Activated T-cell treated with anti-CD3 and anti-CD28 coated beads, Interleukin-2, amount 50 U/mL, for 72 hours (primary cell): ENCODE measurements at regions not wholly inside any gene's neighbourhood (a gene's known extent, or its start where the extent isn't known, plus 50 kb on each side); places are given as distances from the start of the nearest gene placed in this dataset.
"Not testable (repeated sequence)": the region's sequence is repeated elsewhere in the genome, so short reads cannot be mapped to it uniquely, and the experiment has no call there.

ENCODE experiments used
- ATAC-seq, 2 donors: fragments of 150-1000 bp; cut with Tn5 transposase; replicated peaks in 1 of 2; 2 replicates each; pipeline ENCODE4 v1.10.0; 2021; ENCODE audit warnings: moderate library complexity in 2 of 2, mild to moderate bottlenecking in 1 of 2
- DNase-seq, 2 donors: peaks; one replicate each; pipeline ENCODE4 v3.0.0; 2021 to 2022; ENCODE audit warnings: mixed read lengths in 1 of 2
- H3K27ac Mint-ChIP-seq: one replicate; pipeline ENCODE4 v1.8.0; 2022; ENCODE audit warnings: mild to moderate bottlenecking, moderate library complexity, mixed read lengths
- H3K27me3 Mint-ChIP-seq: one replicate; pipeline ENCODE4 v1.8.0; 2022; ENCODE audit warnings: low read depth, mixed read lengths
- H3K36me3 Mint-ChIP-seq, 2 donors: one replicate each; pipeline ENCODE4 v1.8.0; 2022; ENCODE audit warnings: mixed read lengths in 2 of 2, mild to moderate bottlenecking in 1 of 2; ENCODE audit not compliant: insufficient read depth in 2 of 2
- H3K4me1 Mint-ChIP-seq: one replicate; pipeline ENCODE4 v1.8.0; 2022; ENCODE audit warnings: low read depth, mixed read lengths
- H3K4me3 Mint-ChIP-seq, 2 donors: one replicate each; pipeline ENCODE4 v1.8.0; 2022; ENCODE audit warnings: mild to moderate bottlenecking in 2 of 2, mixed read lengths in 2 of 2, moderate library complexity in 2 of 2
- H3K9me3 Mint-ChIP-seq, 2 donors: one replicate each; pipeline ENCODE4 v1.8.0; 2022; ENCODE audit warnings: mixed read lengths in 2 of 2

- H3K4me3 Mint-ChIP-seq: peak overlapping the region; percentile 25 to 36
- H3K9me3 Mint-ChIP-seq: peaks cover 0 to 4% of the 10 kb centered on the region in 2 donors
- peaks cover 55% of the 10 kb centered on the region for H3K4me1 Mint-ChIP-seq
- DNase-seq (no peak), ATAC-seq (no peak)
- peak overlapping the region; percentile 87 for H3K27ac Mint-ChIP-seq
- H3K36me3 Mint-ChIP-seq: peaks cover 11 to 28% of the 10 kb centered on the region in 2 donors
- no peaks in the 10 kb centered on the region for H3K27me3 Mint-ChIP-seq
These were observed 178.7 kb upstream of the TAB2 start for GRCh38 chr6:149138699-149139294.

GRCh38 chr6:149139782-149140136 lies 177.8 kb upstream of the TAB2 start:
- DNase-seq (no peak), ATAC-seq (peak in 1 of 2 donors; percentile 4)
- Mint-ChIP-seq H3K27me3 (no peaks in the 10 kb centered on the region), H3K4me1 (peaks cover 56% of the 10 kb centered on the region), H3K4me3 (peak overlapping the region; percentile 78 to 97), H3K9me3 (peaks cover 0 to 4% of the 10 kb centered on the region in 2 donors), H3K36me3 (peaks cover 11 to 30% of the 10 kb centered on the region in 2 donors), H3K27ac (peak overlapping the region; percentile 100)

- Mint-ChIP-seq H3K4me3 (peak overlapping the region; percentile 78 to 97), H3K27ac (peak overlapping the region; percentile 100), H3K36me3 (peaks cover 11 to 30% of the 10 kb centered on the region in 2 donors), H3K4me1 (peaks cover 56% of the 10 kb centered on the region), H3K9me3 (peaks cover 0 to 4% of the 10 kb centered on the region in 2 donors), H3K27me3 (no peaks in the 10 kb centered on the region)
- DNase-seq (peak; percentile 82), ATAC-seq (peak; percentile 86 to 91)
These were observed 177.2 kb upstream of the TAB2 start for GRCh38 chr6:149140137-149140909.

GRCh38 chr6:149140910-149141290 lies 176.6 kb upstream of the TAB2 start:
- Mint-ChIP-seq H3K4me1 (peaks cover 57% of the 10 kb centered on the region), H3K36me3 (peaks cover 14 to 33% of the 10 kb centered on the region in 2 donors), H3K9me3 (peaks cover 2 to 4% of the 10 kb centered on the region in 2 donors), H3K27me3 (no peaks in the 10 kb centered on the region), H3K27ac (peak overlapping the region; percentile 100), H3K4me3 (peak overlapping the region; percentile 78 to 97)
- DNase-seq (no peak), ATAC-seq (peak; percentile 67 to 76)

GRCh38 chr6:149142924-149143429 lies 174.5 kb upstream of the TAB2 start:
- Mint-ChIP-seq H3K36me3 (peaks cover 19 to 42% of the 10 kb centered on the region in 2 donors), H3K9me3 (peaks cover 2 to 4% of the 10 kb centered on the region in 2 donors), H3K27me3 (no peaks in the 10 kb centered on the region), H3K4me1 (peaks cover 73% of the 10 kb centered on the region), H3K4me3 (no peak overlapping the region), H3K27ac (no peak overlapping the region)
- DNase-seq (no peak), ATAC-seq (no peak)

- DNase-seq, H3K27me3 Mint-ChIP-seq, ATAC-seq, H3K9me3 Mint-ChIP-seq: not testable (repeated sequence)
- H3K27ac Mint-ChIP-seq: peak overlapping the region; percentile 82
- peak overlapping the region in 1 of 2 donors; percentile 58 for H3K4me3 Mint-ChIP-seq
- peaks cover 74% of the 10 kb centered on the region for H3K4me1 Mint-ChIP-seq
- peaks cover 24 to 46% of the 10 kb centered on the region in 2 donors for H3K36me3 Mint-ChIP-seq
These were observed 171.7 kb upstream of the TAB2 start for GRCh38 chr6:149145800-149146199.

GRCh38 chr6:149147195-149147594 lies 170.3 kb upstream of the TAB2 start:
- H3K4me1 Mint-ChIP-seq: peaks cover 73% of the 10 kb centered on the region
- H3K27ac Mint-ChIP-seq: peak overlapping the region; percentile 39
- ATAC-seq (no peak), DNase-seq (no peak)
- peak overlapping the region; percentile 38 to 58 for H3K4me3 Mint-ChIP-seq
- H3K9me3 Mint-ChIP-seq: peaks cover 9% of the 10 kb centered on the region in 2 donors
- H3K27me3 Mint-ChIP-seq: no peaks in the 10 kb centered on the region
- H3K36me3 Mint-ChIP-seq: peaks cover 29 to 39% of the 10 kb centered on the region in 2 donors

GRCh38 chr6:149147938-149148718 lies 169.4 kb upstream of the TAB2 start:
- H3K36me3 Mint-ChIP-seq: peaks cover 28 to 32% of the 10 kb centered on the region in 2 donors
- H3K4me1 Mint-ChIP-seq: peaks cover 79% of the 10 kb centered on the region
- ATAC-seq (peak; percentile 75 to 82), DNase-seq (peak in 1 of 2 donors; percentile 34)
- H3K4me3 Mint-ChIP-seq: peak overlapping the region; percentile 6 to 73
- peak overlapping the region; percentile 88 for H3K27ac Mint-ChIP-seq
- no peaks in the 10 kb centered on the region for H3K27me3 Mint-ChIP-seq
- H3K9me3 Mint-ChIP-seq: peaks cover 8 to 9% of the 10 kb centered on the region in 2 donors

- Mint-ChIP-seq H3K27ac (peak overlapping the region; percentile 25), H3K4me1 (peaks cover 87% of the 10 kb centered on the region), H3K4me3 (peak overlapping the region; percentile 39 to 73), H3K27me3 (no peaks in the 10 kb centered on the region), H3K36me3 (peaks cover 28 to 33% of the 10 kb centered on the region in 2 donors), H3K9me3 (peaks cover 7 to 13% of the 10 kb centered on the region in 2 donors)
- DNase-seq: no peak
- ATAC-seq: no peak
These were observed 167.9 kb upstream of the TAB2 start for GRCh38 chr6:149149653-149150052.

- Mint-ChIP-seq H3K27me3 (no peaks in the 10 kb centered on the region), H3K36me3 (peaks cover 30 to 34% of the 10 kb centered on the region in 2 donors), H3K4me3 (peak overlapping the region; percentile 2 to 73), H3K9me3 (peaks cover 7 to 13% of the 10 kb centered on the region in 2 donors), H3K4me1 (peaks cover 91% of the 10 kb centered on the region), H3K27ac (no peak overlapping the region)
- ATAC-seq (no peak), DNase-seq (no peak)
These were observed 167.2 kb upstream of the TAB2 start for GRCh38 chr6:149150301-149150700.

- Mint-ChIP-seq H3K27ac (peak overlapping the region; percentile 6), H3K4me1 (peaks cover 90% of the 10 kb centered on the region), H3K9me3 (peaks cover 9 to 13% of the 10 kb centered on the region in 2 donors), H3K27me3 (no peaks in the 10 kb centered on the region), H3K4me3 (peak overlapping the region; percentile 2 to 73), H3K36me3 (peaks cover 29 to 34% of the 10 kb centered on the region in 2 donors)
- DNase-seq (peak; percentile 75), ATAC-seq (peak; percentile 83 to 84)
These were observed 166.6 kb upstream of the TAB2 start for GRCh38 chr6:149150801-149151398.

GRCh38 chr6:149152521-149152920 lies 165.0 kb upstream of the TAB2 start:
- DNase-seq (no peak), ATAC-seq (no peak)
- H3K27me3 Mint-ChIP-seq: no peaks in the 10 kb centered on the region
- H3K4me1 Mint-ChIP-seq: peaks cover 74% of the 10 kb centered on the region
- H3K27ac Mint-ChIP-seq: no peak overlapping the region
- H3K4me3 Mint-ChIP-seq: no peak overlapping the region
- peaks cover 9 to 13% of the 10 kb centered on the region in 2 donors for H3K9me3 Mint-ChIP-seq
- peaks cover 26 to 27% of the 10 kb centered on the region in 2 donors for H3K36me3 Mint-ChIP-seq
